Activated naive CD8-positive, alpha-beta T cell treated with anti-CD3 and anti-CD28 coated beads, Interleukin-2, amount 50 U/mL, for 24 hours (primary cell): ENCODE measurements at regions not wholly inside any gene's neighbourhood (a gene's known extent, or its start where the extent isn't known, plus 50 kb on each side); places are given as distances from the start of the nearest gene placed in this dataset.
"Not testable (repeated sequence)": the region's sequence is repeated elsewhere in the genome, so short reads cannot be mapped to it uniquely, and the experiment has no call there.

Experiments used
- ATAC-seq: fragments of 150-1000 bp; cut with Tn5 transposase; one replicate; pipeline ENCODE4 v1.10.0; 2021
- DNase-seq: peaks from one replicate; pipeline ENCODE4 v3.0.0; 2021
- H3K27ac Mint-ChIP-seq: one replicate; pipeline ENCODE4 v1.8.0; 2021; ENCODE audit warnings: mild to moderate bottlenecking, mixed read lengths
- H3K27me3 Mint-ChIP-seq: one replicate; pipeline ENCODE4 v1.8.0; 2021; ENCODE audit warnings: mixed read lengths
- H3K36me3 Mint-ChIP-seq: one replicate; pipeline ENCODE4 v1.8.0; 2021; ENCODE audit warnings: low read depth, mixed read lengths
- H3K4me1 Mint-ChIP-seq: one replicate; pipeline ENCODE4 v1.8.0; 2021; ENCODE audit warnings: mixed read lengths
- H3K4me3 Mint-ChIP-seq: one replicate; pipeline ENCODE4 v1.8.0; 2021; ENCODE audit warnings: mild to moderate bottlenecking, moderate library complexity, mixed read lengths
- H3K9me3 Mint-ChIP-seq: one replicate; pipeline ENCODE4 v1.8.0; 2021; ENCODE audit warnings: mixed read lengths

GRCh38 chr10:83713423-83713822 is 425.9 kb upstream of the GHITM start:
- Mint-ChIP-seq H3K27ac (no peak overlapping the region), H3K4me3 (no peak overlapping the region), H3K27me3 (no peaks in the 10 kb centered on the region), H3K9me3 (peaks cover 4% of the 10 kb centered on the region), H3K36me3 (no peaks in the 10 kb centered on the region), H3K4me1 (no peaks in the 10 kb centered on the region)
- DNase-seq = no peak
- no peak for ATAC-seq

DNA sequence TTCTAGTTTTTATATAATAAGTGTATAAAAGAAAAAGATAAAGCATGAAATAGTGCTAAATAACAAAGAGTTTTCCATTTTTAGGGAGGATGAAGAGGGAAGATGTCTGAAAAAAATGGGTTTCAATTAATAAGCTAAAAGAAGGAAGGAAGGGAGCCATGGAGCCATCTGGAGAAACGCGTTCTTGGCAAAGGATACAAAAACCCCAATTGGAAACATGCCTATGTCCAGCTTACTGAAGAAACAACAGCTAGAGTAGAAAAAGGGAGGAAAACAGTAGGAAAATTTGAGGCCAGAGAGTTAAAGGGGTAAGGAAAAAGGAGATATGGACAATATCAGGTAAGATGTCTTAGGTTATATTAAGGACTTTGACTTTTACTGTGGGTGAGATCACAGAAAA is 416.2 kb upstream of the GHITM start:
- Mint-ChIP-seq H3K4me3 (no peak overlapping the region), H3K27me3 (no peaks in the 10 kb centered on the region), H3K36me3 (no peaks in the 10 kb centered on the region), H3K27ac (no peak overlapping the region), H3K4me1 (no peaks in the 10 kb centered on the region), H3K9me3 (peaks cover 10% of the 10 kb centered on the region)
- DNase-seq = no peak
- no peak for ATAC-seq

DNA sequence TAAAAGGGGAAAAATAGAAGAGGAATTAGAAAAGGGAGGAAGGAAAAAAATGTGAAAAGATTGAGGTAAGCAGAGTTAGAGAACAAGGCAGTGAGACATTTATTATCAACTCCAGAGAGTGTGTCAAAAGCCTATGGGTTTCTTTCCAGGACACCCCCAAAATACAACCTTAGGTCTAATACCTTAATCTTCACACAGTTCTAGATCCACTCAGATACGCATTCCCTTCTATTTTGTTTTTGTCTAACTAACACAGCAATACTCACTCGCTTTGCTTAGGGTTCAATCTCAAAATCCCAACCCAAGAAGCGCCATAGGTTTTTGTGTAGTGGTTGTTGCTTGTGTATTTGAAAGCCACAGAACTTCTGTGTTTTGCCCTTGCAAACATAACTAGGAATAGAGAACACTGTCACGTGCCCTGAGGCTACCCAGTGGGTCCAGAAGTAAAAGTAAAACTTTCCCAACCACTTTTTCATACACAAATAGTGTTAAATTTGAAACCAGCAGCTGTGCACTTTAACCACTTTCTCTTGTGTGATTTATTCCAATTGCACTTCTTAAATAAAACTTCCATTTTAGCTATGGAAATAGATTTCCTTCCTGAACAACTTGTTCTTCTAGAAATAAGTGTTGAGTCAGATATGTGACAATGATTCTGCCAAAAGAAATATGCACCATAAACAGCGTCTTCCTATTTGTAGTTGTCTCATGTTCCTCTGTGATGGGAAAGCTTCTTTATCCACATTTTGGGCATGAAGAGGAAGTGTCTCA is 414.7 kb upstream of the GHITM start:
- no peak for ATAC-seq
- H3K4me1 Mint-ChIP-seq = no peaks in the 10 kb centered on the region

GRCh38 chr10:83725567-83725966 is 413.7 kb upstream of the GHITM start:
- H3K27ac Mint-ChIP-seq = no peak overlapping the region
- peaks cover 10% of the 10 kb centered on the region for H3K9me3 Mint-ChIP-seq
- DNase-seq = no peak
- H3K4me3 Mint-ChIP-seq = no peak overlapping the region
- no peak for ATAC-seq
- H3K4me1 Mint-ChIP-seq = no peaks in the 10 kb centered on the region
- H3K27me3 Mint-ChIP-seq = no peaks in the 10 kb centered on the region
- H3K36me3 Mint-ChIP-seq = no peaks in the 10 kb centered on the region

More for the DNA sequence above, 414.7 kb upstream of the GHITM start:
- H3K27me3 Mint-ChIP-seq = no peaks in the 10 kb centered on the region
- no peak overlapping the region for H3K27ac Mint-ChIP-seq
- peaks cover 10% of the 10 kb centered on the region for H3K9me3 Mint-ChIP-seq
- H3K36me3 Mint-ChIP-seq = no peaks in the 10 kb centered on the region
- no peak overlapping the region for H3K4me3 Mint-ChIP-seq
- DNase-seq = no peak

DNA sequence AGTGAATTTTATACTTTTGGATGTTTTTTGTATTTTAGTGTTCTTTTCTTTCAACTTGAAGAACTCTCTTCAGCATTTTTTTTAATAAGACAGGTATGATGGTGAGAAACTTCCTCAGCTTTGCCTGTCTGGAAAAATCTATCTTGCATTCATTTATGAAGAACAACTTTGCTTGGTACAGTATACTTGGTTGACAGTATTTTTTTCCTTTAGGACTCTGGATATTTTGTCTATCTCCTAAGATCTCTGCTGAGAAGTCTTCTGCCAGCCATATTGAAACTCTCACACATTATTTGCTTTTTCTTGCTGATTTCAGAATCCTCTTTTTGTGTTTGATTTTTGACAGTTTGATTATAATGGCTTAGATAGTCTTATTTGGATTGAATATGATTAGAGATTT is 405.0 kb upstream of the GHITM start:
- peaks cover 30% of the 10 kb centered on the region for H3K9me3 Mint-ChIP-seq

DNA sequence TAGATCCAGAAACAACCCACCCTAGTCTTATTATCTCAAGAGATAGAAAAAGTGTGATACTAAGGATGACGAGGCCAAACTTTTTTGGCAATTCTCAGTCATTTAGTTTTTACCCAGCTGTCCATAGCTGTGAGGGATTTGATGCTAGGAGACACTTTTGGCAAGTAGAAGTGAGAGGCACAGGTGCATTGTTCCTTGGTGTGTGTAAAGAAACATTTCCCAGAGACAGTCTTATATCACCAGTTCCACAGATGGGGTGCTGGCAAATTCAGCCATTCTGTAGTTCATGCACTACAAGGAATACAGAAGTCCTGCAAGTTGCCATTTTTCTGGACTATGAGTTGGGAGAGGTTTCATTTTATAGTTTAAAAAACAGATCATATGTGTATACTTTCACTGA is 403.3 kb upstream of the GHITM start:
- Mint-ChIP-seq H3K27ac (no peak overlapping the region), H3K36me3 (no peaks in the 10 kb centered on the region), H3K27me3 (no peaks in the 10 kb centered on the region), H3K9me3 (peaks cover 34% of the 10 kb centered on the region), H3K4me1 (no peaks in the 10 kb centered on the region), H3K4me3 (no peak overlapping the region)
- DNase-seq (no peak), ATAC-seq (no peak)

More for the DNA sequence above, 405.0 kb upstream of the GHITM start:
- Mint-ChIP-seq H3K27me3 (no peaks in the 10 kb centered on the region), H3K36me3 (no peaks in the 10 kb centered on the region), H3K4me1 (no peaks in the 10 kb centered on the region), H3K27ac (no peak overlapping the region), H3K4me3 (no peak overlapping the region)
- ATAC-seq (no peak), DNase-seq (no peak)

- Mint-ChIP-seq H3K27me3 (no peaks in the 10 kb centered on the region), H3K9me3 (peaks cover 49% of the 10 kb centered on the region)
- no peak for ATAC-seq
These were observed 388.7 kb upstream of the GHITM start for GRCh38 chr10:83750604-83751003.

GRCh38 chr10:83753490-83753889 is 385.8 kb upstream of the GHITM start:
- Mint-ChIP-seq H3K4me1 (no peaks in the 10 kb centered on the region), H3K9me3 (peaks cover 44% of the 10 kb centered on the region), H3K27me3 (no peaks in the 10 kb centered on the region), H3K36me3 (peaks cover 7% of the 10 kb centered on the region), H3K4me3 (no peak overlapping the region), H3K27ac (no peak overlapping the region)
- DNase-seq (no peak), ATAC-seq (no peak)

More at GRCh38 chr10:83750604-83751003, 388.7 kb upstream of the GHITM start:
- no peak overlapping the region for H3K4me3 Mint-ChIP-seq
- H3K4me1 Mint-ChIP-seq = no peaks in the 10 kb centered on the region
- no peak for DNase-seq
- peaks cover 7% of the 10 kb centered on the region for H3K36me3 Mint-ChIP-seq
- no peak overlapping the region for H3K27ac Mint-ChIP-seq

DNA sequence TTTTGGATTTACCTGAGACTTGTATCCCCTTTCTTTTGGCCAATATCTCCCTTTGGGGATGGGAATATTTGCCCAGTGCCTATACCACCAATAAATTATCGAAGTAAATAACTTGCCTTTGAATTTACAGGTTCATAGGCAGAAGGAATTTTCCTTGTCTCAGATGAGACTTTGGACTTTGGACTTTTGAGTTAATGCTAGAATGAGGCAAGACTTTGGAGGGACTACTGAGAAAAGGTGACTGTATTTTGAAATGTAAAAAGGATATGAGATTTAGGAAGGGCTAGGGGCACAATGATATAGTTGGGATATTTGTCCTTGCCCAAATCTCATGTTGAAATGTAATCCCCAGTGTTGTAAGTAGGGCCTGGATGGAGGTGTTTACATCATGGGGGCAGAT is 384.5 kb upstream of the GHITM start:
- DNase-seq (no peak), ATAC-seq (no peak)
- Mint-ChIP-seq H3K4me1 (no peaks in the 10 kb centered on the region), H3K4me3 (no peak overlapping the region), H3K9me3 (peaks cover 35% of the 10 kb centered on the region), H3K27ac (no peak overlapping the region), H3K27me3 (no peaks in the 10 kb centered on the region), H3K36me3 (peaks cover 7% of the 10 kb centered on the region)

DNA sequence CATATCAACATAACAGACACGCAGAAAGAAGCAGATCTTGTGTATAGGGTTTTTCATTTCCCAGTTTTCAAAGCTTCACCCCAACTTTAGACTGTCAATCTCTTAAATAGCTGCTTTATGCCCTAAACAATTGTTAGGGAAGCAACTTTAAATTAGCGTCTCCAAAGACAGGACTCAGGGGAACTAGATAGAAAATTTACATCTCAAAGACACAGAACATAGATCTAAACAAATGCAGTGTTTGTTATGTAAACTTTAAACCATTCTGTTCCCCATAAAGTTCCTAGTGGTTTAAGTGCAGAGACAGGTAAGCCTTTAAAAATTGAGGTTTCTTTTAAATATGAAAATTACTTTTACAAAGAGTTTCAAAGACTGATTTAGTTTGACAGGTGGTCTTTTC is 379.2 kb upstream of the GHITM start:
- ATAC-seq (no peak), DNase-seq (no peak)
- H3K4me1 Mint-ChIP-seq = no peaks in the 10 kb centered on the region
- no peaks in the 10 kb centered on the region for H3K9me3 Mint-ChIP-seq
- H3K27ac Mint-ChIP-seq = no peak overlapping the region
- no peaks in the 10 kb centered on the region for H3K36me3 Mint-ChIP-seq
- H3K27me3 Mint-ChIP-seq = no peaks in the 10 kb centered on the region
- no peak overlapping the region for H3K4me3 Mint-ChIP-seq

DNA sequence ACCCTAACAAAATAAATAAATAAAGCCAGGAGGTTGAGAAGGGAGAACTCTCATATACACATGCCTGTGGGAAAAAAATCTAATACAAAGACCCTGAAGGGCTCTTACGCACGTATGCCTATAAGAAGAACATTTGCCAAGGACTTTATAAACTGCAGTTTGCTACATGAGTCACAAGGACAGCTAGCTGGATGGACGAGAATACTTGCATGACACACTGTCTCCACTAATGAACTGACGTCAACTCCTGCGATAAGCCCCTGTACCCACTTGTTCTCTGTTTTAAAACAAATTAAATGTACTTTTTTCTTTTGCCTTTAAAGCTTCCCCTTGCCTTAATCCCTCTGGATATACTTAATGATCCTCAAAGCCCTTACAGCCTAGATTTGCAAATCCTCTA is 374.6 kb upstream of the GHITM start:
- ATAC-seq = no peak
- no peak for DNase-seq
- Mint-ChIP-seq H3K9me3 (no peaks in the 10 kb centered on the region), H3K36me3 (no peaks in the 10 kb centered on the region), H3K4me3 (no peak overlapping the region), H3K27ac (no peak overlapping the region), H3K4me1 (no peaks in the 10 kb centered on the region), H3K27me3 (no peaks in the 10 kb centered on the region)

- H3K4me3 Mint-ChIP-seq = no peak overlapping the region
- ATAC-seq = no peak
- no peaks in the 10 kb centered on the region for H3K36me3 Mint-ChIP-seq
- no peaks in the 10 kb centered on the region for H3K9me3 Mint-ChIP-seq
- no peak for DNase-seq
- H3K27ac Mint-ChIP-seq = no peak overlapping the region
- no peaks in the 10 kb centered on the region for H3K27me3 Mint-ChIP-seq
- H3K4me1 Mint-ChIP-seq = no peaks in the 10 kb centered on the region
These were observed 373.6 kb upstream of the GHITM start for GRCh38 chr10:83765731-83766130.

DNA sequence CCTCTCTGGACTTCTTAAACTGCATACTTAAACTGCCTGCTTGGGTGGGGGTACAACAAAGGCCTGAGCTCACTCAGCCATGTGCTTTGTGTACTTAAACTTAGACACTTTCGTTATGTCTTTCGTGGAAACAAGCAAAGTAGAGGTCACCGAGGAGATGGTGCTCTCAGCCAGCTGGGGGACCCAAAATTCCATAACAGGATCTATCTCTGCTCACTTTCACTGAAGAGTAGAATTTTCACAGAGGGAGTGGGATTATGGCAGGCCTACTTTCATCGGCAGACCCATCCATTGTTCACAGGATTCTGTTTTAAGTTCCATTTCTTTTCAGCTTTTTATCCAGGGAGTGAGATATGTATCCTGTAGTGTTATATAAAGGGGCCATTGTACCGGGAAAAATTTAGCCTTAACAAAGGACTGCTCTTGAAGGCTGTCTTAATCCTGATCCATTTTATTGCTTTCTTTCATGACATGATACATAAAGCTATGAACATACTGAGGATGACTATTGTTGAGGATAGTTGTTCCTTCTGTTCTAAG is 370.0 kb upstream of the GHITM start:
- Mint-ChIP-seq H3K4me1 (no peaks in the 10 kb centered on the region), H3K27me3 (no peaks in the 10 kb centered on the region), H3K36me3 (no peaks in the 10 kb centered on the region), H3K27ac (no peak overlapping the region), H3K9me3 (peaks cover 5% of the 10 kb centered on the region), H3K4me3 (no peak overlapping the region)
- ATAC-seq (no peak), DNase-seq (no peak)

GRCh38 chr10:83786701-83787100 is 352.6 kb upstream of the GHITM start:
- H3K4me3 Mint-ChIP-seq = not testable (repeated sequence)

GRCh38 chr10:83801983-83802382 is 337.3 kb upstream of the GHITM start:
- Mint-ChIP-seq H3K27me3 (no peaks in the 10 kb centered on the region), H3K27ac (no peak overlapping the region), H3K9me3 (no peaks in the 10 kb centered on the region), H3K36me3 (no peaks in the 10 kb centered on the region), H3K4me3 (no peak overlapping the region), H3K4me1 (no peaks in the 10 kb centered on the region)
- no peak for DNase-seq
- no peak for ATAC-seq

More at GRCh38 chr10:83786701-83787100, 352.6 kb upstream of the GHITM start:
- not testable (repeated sequence) for DNase-seq, H3K4me1 Mint-ChIP-seq, ATAC-seq, H3K27ac Mint-ChIP-seq, H3K36me3 Mint-ChIP-seq, H3K9me3 Mint-ChIP-seq, H3K27me3 Mint-ChIP-seq
